Vagina (tissue), 2 donors: ENCODE measurements at regions not wholly inside any gene's neighbourhood (a gene's known extent, or its start where the extent isn't known, plus 50 kb on each side); places are given as distances from the start of the nearest gene placed in this dataset.

Source experiments
- POLR2AphosphoS5 ChIP-seq, 2 donors: sonication (generic); formaldehyde crosslinking; IDR thresholded peaks; one replicate each; pipeline ENCODE4 v1.9.0; 2017; ENCODE audit warnings: antibody characterized with exemption in 2 of 2, mild to moderate bottlenecking in 2 of 2, low read depth in 1 of 2; ENCODE audit not compliant: insufficient read depth in 1 of 2
- TF ChIP-seq, protein P1 (sequence below), 3 experiments: fragments of 450-650 bp in 2 of 3; fragments of 200-600 bp in 1 of 3; sonication (generic) in 1 of 3; IDR thresholded peaks; one replicate each; pipeline ENCODE4 v1.5.1; 2017 to 2019; ENCODE audit warnings: antibody characterized with exemption in 3 of 3, mild to moderate bottlenecking in 2 of 3, moderate library complexity in 2 of 3

DNA sequence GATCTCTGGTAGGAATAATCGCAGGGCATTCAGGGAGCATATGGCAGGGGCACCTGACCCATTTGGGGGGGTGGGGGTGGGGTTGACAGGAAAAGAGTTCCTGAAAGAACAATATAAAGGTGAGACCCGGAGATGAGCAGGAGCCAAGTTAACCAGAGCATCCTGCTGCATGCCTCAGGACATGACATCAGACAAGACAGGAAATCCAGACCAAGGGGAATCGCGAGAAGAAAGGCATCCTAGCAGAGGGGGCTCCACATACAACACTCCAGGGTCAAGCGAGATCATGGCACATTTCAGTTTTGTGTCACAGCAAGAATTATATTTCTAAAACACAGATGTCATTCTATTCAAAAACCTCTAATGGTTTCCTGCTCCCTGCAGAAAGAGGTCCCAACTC is 393.1 kb downstream of the COG6 start:
- TF ChIP-seq, protein P1, sequence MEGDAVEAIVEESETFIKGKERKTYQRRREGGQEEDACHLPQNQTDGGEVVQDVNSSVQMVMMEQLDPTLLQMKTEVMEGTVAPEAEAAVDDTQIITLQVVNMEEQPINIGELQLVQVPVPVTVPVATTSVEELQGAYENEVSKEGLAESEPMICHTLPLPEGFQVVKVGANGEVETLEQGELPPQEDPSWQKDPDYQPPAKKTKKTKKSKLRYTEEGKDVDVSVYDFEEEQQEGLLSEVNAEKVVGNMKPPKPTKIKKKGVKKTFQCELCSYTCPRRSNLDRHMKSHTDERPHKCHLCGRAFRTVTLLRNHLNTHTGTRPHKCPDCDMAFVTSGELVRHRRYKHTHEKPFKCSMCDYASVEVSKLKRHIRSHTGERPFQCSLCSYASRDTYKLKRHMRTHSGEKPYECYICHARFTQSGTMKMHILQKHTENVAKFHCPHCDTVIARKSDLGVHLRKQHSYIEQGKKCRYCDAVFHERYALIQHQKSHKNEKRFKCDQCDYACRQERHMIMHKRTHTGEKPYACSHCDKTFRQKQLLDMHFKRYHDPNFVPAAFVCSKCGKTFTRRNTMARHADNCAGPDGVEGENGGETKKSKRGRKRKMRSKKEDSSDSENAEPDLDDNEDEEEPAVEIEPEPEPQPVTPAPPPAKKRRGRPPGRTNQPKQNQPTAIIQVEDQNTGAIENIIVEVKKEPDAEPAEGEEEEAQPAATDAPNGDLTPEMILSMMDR (IDR thresholded peaks at IDR 0.05) = no peak
- no peak for TF ChIP-seq POLR2AphosphoS5 (IDR thresholded peaks at IDR 0.05; ENCODE audit: insufficient read depth in 1 of 2, low read depth in 1 of 2)
